Ureter (tissue), 1 donor: ENCODE measurements at regions not wholly inside any gene's neighbourhood (a gene's known extent, or its start where the extent isn't known, plus 50 kb on each side); places are given as distances from the start of the nearest gene placed in this dataset.
"Not testable (repeated sequence)": the region's sequence is repeated elsewhere in the genome, so short reads cannot be mapped to it uniquely, and the experiment has no call there.

Experiments used
- DNase-seq: peaks from one replicate; pipeline ENCODE4 v3.0.0-alpha.2; 2020; ENCODE audit warnings: low spot score
- donor health status: DM: yes; HTN: yes; CAD: no.

- DNase-seq = no peak
These were observed 182.5 kb downstream of the TMEM167A start for GRCh38 chr5:82894716-82895115.

GRCh38 chr5:82889088-82889487 lies 188.1 kb downstream of the TMEM167A start:
- no peak for DNase-seq

DNA sequence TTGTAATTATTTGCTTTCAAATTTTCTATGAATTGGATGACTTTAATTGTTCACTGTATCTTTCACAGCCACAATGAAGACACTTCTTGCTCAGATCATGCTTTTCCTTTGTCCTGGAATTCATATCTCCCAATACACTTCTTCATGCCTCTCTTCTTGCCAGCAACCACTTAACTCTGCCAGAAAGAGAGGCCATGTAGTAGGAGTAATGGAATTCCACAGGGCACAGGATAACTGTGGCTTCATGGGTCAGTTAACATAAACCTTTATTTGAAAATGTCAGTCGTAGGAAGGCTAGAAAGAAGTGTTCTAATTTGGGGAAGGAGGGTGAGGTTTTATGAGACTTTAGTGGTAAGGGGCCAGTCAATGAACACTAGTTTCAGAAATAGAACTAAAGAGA lies 190.3 kb downstream of the TMEM167A start:
- no peak for DNase-seq

DNA sequence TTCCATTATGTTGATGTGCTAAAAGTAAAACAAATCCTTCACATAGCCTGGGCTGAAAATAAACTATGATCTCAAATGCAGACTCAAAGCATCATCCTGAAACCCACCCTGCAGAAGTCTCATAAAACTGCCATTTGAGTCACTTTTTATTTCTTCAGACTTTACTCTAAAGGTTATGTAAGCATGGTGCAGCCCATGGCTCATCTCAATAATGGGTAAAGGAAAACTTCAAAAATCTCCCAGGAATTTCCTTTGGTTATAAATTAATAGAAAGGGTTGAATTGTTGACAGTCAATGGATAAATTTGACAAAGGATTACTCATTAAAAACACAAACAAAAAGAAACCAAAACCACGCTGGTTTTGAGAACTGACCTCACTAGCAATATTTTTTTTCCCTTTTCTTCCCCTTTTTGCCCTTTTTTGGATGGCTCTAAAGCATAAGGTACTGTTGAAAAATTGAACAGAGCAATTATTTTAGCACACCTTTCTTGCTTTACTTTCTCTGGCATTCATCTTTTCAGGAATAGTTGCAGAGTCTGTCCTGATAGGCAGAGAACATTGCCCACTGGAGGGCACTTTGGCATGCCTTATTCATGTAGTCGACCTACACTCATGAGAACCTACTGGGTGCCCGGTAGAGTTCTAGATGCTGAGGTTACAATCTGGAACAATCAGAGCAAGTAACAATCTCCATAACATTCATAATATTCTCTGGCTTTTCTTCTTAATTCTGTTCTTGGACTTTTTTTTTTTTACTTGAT lies 191.4 kb downstream of the TMEM167A start:
- DNase-seq = no peak

DNA sequence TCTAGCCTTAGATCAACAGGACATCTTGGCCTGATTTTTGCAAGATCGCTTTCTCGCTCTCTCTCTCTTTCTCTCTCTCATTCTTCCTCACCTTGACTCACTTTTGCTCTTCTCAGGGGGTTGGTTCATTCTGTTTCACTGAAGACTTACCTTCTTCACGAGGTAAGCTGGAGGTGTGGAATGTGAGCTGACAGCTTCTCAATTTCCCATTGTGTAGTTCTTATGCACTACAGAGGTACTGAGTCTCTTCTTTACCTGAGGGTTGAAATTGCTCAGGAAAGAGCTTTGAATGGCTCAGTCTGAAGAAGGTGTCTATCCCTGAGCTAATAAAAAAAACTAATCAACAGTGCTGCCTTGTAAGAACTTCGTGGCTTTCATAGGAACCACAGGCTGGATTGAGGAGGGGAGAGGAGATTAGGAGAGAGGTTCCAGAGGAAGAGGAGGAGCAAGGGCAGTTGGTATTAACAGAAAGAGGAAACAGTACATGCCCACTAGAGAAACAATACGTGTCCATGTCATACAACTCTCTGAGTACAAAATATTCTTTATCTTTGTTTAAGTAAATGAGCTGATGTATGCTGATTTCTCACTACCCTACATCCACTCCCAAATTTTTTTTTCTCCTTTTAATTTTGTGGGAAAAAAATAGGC lies 192.2 kb downstream of the TMEM167A start:
- no peak for DNase-seq

GRCh38 chr5:82882316-82882715 lies 194.9 kb downstream of the TMEM167A start:
- no peak for DNase-seq

GRCh38 chr5:82881571-82882174 lies 195.5 kb downstream of the TMEM167A start:
- DNase-seq = no peak

DNA sequence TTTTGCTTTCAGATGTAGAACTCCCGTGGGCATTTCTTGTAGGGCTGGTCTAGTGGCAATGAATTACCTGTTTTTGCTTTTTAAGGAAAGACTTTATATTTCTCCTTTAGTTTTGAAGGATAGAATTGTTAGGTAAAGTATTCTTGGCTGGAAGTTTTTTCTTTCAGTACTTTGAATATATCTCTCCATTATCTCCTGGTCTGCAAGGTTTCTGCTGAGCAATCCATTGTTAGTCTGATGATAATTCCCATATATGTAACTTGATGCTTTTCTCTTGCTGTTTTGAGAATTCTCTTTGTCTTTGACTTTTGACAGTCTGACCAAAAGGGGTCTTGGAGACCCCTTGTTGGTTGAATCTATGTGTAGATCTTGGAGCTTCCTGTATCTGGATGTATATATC lies 198.1 kb downstream of the TMEM167A start:
- no peak for DNase-seq

- no peak for DNase-seq
These were observed 203.7 kb downstream of the TMEM167A start for GRCh38 chr5:82873452-82873851.

- not testable (repeated sequence) for DNase-seq
These were observed 204.6 kb downstream of the TMEM167A start for GRCh38 chr5:82872321-82873288.

DNA sequence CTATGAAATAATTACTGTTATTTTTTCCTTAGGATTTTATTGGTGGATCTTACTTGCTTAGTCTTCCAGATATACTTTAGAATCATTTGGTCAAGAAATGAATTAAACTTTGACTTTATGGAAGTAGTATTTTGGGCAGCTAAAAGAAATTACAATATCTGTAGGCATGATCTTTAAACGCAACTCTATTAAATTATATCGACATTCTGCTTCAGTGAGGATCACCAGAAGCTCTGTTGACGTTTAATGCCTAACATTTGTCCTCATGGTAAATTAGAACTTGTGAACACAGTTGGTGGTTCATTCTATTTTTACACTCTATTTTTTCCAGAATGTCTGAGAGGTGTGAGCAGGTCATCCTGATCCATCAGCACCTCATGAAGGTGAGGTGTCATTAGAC lies 211.6 kb downstream of the TMEM167A start:
- DNase-seq = no peak

- no peak for DNase-seq
These were observed 213.9 kb downstream of the TMEM167A start for GRCh38 chr5:82863266-82863665.

GRCh38 chr5:82862711-82863110 lies 214.5 kb downstream of the TMEM167A start:
- no peak for DNase-seq

GRCh38 chr5:82862261-82862660 lies 214.9 kb downstream of the TMEM167A start:
- DNase-seq = no peak

DNA sequence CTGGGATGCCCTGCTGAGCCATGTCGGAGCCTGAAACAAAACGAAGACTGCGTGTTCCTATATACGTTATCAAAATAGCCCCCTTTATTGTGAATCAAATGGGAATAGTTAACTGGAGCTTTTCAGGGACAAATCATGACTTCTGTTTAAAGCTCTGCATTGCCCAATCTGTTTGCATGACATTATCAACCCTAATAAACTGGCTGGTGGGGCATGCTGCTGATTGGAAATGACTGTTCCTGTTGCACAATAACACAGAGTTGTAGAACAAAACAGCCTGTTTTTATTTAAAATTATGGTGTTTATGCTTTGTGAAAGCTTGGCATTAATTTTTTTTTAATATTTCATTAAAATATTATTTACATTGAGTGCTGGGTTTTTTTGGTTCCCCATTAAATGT lies 215.5 kb downstream of the TMEM167A start:
- no peak for DNase-seq

GRCh38 chr5:82859451-82860140 lies 217.6 kb downstream of the TMEM167A start:
- no peak for DNase-seq

- no peak for DNase-seq
These were observed 218.8 kb downstream of the TMEM167A start for GRCh38 chr5:82858151-82859025.

- no peak for DNase-seq
These were observed 221.2 kb downstream of the TMEM167A start for GRCh38 chr5:82855893-82856550.

GRCh38 chr5:82854956-82855355 lies 222.2 kb downstream of the TMEM167A start:
- DNase-seq = no peak

- DNase-seq = no peak
These were observed 225.7 kb downstream of the TMEM167A start for GRCh38 chr5:82851471-82851870.
